ENCODE measurements at regions not wholly inside any gene's neighbourhood (a gene's known extent, or its start where the extent isn't known, plus 50 kb on each side); places are given as distances from the start of the nearest gene placed in this dataset.
"Not testable (repeated sequence)": the region's sequence is repeated elsewhere in the genome, so short reads cannot be mapped to it uniquely, and the experiment has no call there.

GRCh38 chr3:18185624-18186023, 239.5 kb downstream of the SATB1 start:
- DNase-seq, result no peak

- DNase-seq, result not testable (repeated sequence)
These were observed 242.2 kb downstream of the SATB1 start for GRCh38 chr3:18182923-18183322.

- DNase-seq, result no peak
These were observed 245.6 kb downstream of the SATB1 start for GRCh38 chr3:18179521-18179920.

GRCh38 chr3:18177271-18177670, 247.9 kb downstream of the SATB1 start:
- DNase-seq, result no peak

- DNase-seq, result not testable (repeated sequence)
These were observed 251.2 kb downstream of the SATB1 start for GRCh38 chr3:18173891-18174290.

GRCh38 chr3:18159681-18160080, 265.5 kb downstream of the SATB1 start:
- no peak for DNase-seq

GRCh38 chr3:18153571-18154173, 271.5 kb downstream of the SATB1 start:
- no peak for DNase-seq

GRCh38 chr3:18151199-18151598, 273.9 kb downstream of the SATB1 start:
- DNase-seq, result no peak

- no peak for DNase-seq
These were observed 275.2 kb downstream of the SATB1 start for GRCh38 chr3:18149935-18150334.

GRCh38 chr3:18149386-18149785, 275.8 kb downstream of the SATB1 start:
- no peak for DNase-seq

GRCh38 chr3:18144571-18144970, 280.6 kb downstream of the SATB1 start:
- DNase-seq, result no peak

GRCh38 chr3:18143258-18143780, 281.8 kb downstream of the SATB1 start:
- DNase-seq, result no peak

GRCh38 chr3:18137958-18138357, 287.2 kb downstream of the SATB1 start:
- no peak for DNase-seq

GRCh38 chr3:18135060-18135814, 289.9 kb downstream of the SATB1 start:
- no peak for DNase-seq

GRCh38 chr3:18134386-18135059, 290.6 kb downstream of the SATB1 start:
- no peak for DNase-seq

- DNase-seq, result no peak
These were observed 292.1 kb downstream of the SATB1 start for GRCh38 chr3:18132991-18133390.

GRCh38 chr3:18127859-18128681, 297.1 kb downstream of the SATB1 start:
- no peak for DNase-seq

GRCh38 chr3:18127174-18127858, 297.8 kb downstream of the SATB1 start:
- no peak for DNase-seq

GRCh38 chr3:18126772-18127171, 298.4 kb downstream of the SATB1 start:
- no peak for DNase-seq

GRCh38 chr3:18124501-18124900, 300.6 kb downstream of the SATB1 start:
- DNase-seq, result no peak

- DNase-seq, result no peak
These were observed 302.9 kb downstream of the SATB1 start for GRCh38 chr3:18122264-18122663.

GRCh38 chr3:18121020-18121419, 304.1 kb downstream of the SATB1 start:
- no peak for DNase-seq
